NK-92 treated with Interleukin-12 subunit alpha and Interleukin-12 subunit beta, amount 100 ng/mL, for 24 hours (cell line): ENCODE measurements at regions not wholly inside any gene's neighbourhood (a gene's known extent, or its start where the extent isn't known, plus 50 kb on each side); places are given as distances from the start of the nearest gene placed in this dataset.
"Not testable (repeated sequence)": the region's sequence is repeated elsewhere in the genome, so short reads cannot be mapped to it uniquely, and the experiment has no call there.

Experiments used
- DNase-seq: peaks from one replicate; lab custom pipeline; 2025; lab: John Stamatoyannopoulos, UW

DNA sequence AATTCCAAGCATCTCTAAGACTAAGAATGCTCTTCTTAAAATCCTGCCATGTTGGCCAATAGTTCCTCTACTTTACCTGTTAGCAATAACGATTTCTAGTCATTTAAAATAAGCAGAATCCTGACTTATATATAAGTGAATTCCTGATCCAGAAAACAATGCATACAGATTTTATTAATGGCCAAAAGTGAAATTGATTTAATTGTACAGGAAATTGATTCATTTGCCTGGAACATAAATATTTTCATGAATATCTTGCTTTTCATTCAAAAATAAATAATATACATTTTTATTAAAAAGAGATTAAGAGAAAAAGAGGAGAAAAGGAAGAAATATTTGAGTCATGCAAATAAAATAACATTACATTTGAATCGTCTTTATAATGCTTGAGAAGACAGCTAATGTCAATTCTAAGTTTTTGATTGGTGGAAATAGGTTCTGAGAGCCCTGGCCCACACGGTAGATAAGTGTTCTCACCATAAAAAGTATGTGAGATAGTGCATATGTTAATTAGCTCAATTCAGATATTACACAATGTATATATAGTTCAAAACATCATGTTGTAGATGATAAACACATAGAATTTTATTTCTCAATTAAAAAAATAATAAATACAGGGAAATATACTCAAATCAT lies 323.2 kb upstream of the MIR17HG start:
- DNase-seq = no peak

DNA sequence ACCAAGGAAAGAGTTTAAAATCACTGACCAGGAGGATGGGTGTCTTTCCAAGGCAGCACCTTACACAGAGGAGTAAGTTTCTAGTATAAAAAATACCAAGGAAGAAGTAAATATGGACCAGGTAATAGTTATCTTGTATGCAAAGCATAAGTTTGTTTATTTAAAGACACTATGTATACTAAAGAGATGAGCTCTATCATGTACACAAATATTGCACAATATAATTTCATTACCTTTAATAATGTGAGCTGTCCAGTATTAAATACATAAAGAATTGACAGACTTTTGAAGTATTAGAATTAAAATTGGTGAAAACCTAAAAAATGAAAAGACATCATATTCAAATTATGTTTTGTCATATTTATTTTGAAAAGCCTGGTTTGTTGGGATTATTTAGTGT lies 322.0 kb upstream of the MIR17HG start:
- no peak for DNase-seq

- DNase-seq = no peak
Observed at GRCh38 chr13:91031508-91031907, 316.0 kb upstream of the MIR17HG start.

GRCh38 chr13:91032104-91032503 lies 315.4 kb upstream of the MIR17HG start:
- no peak for DNase-seq

DNA sequence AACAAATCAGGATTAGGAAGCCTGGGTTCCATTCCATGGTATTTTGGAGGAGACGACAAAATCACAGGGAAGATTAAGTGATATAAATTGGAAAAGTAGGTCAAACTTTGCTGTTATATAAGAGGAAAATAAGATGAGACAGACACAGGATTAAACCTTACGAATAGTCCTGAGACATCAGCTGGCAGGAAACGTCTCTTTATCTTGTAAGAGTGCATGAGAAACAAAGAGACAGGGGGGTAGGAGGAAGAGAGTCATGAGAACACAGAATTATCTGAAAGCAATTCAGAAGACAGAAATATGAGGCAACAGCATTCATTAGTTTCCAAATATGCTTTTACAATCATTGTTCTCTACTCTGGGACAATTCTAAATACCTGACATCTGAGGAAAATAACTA lies 310.6 kb upstream of the MIR17HG start:
- DNase-seq = no peak

GRCh38 chr13:91042870-91043269 lies 304.6 kb upstream of the MIR17HG start:
- no peak for DNase-seq

GRCh38 chr13:91045351-91046034 lies 302.0 kb upstream of the MIR17HG start:
- DNase-seq = no peak

- DNase-seq = no peak
Observed at GRCh38 chr13:91046715-91047327, 300.7 kb upstream of the MIR17HG start.

GRCh38 chr13:91050970-91051369 lies 296.5 kb upstream of the MIR17HG start:
- no peak for DNase-seq

DNA sequence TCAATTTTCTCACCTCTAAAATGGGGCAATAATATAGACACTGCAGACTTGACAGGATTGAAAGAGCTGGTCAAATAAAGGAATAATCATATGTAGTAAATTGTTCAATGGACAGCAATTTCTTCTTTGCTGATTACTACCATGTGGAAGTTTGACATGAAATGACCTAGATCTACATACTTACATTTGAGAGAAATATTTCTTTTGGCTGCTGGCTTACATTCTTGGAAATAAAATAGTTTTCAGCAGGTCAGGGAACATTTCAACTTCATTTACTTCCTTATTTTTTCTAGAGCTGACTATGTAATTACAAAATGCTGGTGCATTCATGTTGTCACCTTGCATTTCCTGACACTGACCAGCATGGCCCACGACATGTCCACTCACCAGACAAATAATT lies 294.6 kb upstream of the MIR17HG start:
- DNase-seq = no peak

GRCh38 chr13:91053318-91054065 lies 294.0 kb upstream of the MIR17HG start:
- DNase-seq = no peak

- no peak for DNase-seq
Observed at GRCh38 chr13:91054902-91055301, 292.6 kb upstream of the MIR17HG start.

DNA sequence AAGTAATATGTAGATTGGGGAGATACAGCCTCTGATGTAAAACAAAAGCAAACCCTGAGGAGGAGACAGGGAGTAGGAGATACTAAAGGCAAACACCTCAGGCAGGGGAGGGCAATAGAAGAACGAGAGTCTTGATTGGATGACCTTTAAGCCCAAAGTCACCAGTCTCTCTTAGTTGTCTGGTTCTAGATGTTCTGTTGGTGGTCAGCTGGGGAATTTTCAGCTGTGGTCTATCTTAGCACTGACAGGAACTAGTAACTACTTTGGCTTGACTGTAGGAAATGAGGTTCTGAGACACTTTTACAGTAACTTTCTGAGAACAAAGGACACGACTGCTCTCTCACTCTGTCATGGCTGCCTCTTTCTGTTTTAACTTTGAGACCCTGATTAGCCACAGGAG lies 290.7 kb upstream of the MIR17HG start:
- no peak for DNase-seq

GRCh38 chr13:91057507-91057906 lies 290.0 kb upstream of the MIR17HG start:
- not testable (repeated sequence) for DNase-seq

DNA sequence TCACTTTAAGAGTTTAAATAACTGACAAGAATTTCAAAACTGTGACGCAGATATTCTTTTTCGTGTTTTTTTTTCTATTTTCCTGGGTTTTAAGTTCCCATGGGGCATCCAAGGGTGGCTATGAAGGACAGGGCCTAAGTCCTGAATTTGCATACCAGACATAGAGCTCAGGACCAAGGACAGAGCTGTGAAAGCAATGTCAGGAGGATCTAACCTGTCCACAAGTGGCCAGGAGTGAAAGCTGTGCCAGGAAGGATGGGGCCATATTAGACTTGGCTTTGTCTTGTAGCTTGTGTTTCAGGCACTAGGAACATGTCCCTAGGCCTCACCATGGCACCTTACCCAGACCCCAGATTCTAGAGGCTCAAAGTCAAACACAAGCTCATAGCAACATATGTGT lies 289.4 kb upstream of the MIR17HG start:
- DNase-seq = no peak

- DNase-seq = no peak
Observed at GRCh38 chr13:91058919-91059318, 288.6 kb upstream of the MIR17HG start.

- no peak for DNase-seq
Observed at GRCh38 chr13:91066745-91067144, 280.7 kb upstream of the MIR17HG start.

DNA sequence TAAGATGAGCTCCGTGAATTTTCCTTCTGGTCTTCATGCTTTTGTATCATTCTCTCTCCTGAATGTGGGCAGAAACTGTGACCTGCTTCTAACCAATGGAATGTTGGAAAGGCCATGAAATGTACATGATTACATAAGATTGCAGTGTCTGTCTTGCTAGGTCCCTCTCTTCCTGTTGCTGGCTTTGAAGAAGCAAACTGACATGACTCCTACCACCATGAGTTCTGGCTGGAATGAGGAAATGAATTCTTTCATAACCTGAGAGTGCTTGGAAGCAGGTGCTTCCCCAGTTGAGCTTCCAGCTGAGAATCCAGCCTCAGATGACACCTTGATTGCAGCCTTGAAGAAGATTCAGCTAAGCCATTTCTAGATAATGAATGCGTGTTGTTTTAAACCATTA lies 275.0 kb upstream of the MIR17HG start:
- DNase-seq = no peak

DNA sequence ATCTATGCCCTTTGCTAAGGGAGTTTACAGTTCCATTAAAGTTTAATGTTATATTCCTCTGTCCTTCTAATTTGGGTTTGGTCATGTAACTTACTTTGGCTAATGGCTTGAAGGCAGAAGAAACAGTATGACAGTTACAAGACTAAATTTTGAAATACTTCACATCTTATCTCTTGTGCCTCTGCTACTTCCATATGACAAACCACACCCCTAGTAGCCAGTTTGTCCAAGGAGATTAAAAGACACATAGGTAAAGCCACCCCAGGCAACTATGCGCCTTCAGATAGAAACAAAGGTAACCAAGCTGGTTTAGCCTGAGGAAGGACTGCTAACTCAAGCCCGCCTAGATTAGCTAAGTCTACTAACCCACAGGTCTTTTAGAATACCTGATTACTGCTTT lies 273.4 kb upstream of the MIR17HG start:
- no peak for DNase-seq

DNA sequence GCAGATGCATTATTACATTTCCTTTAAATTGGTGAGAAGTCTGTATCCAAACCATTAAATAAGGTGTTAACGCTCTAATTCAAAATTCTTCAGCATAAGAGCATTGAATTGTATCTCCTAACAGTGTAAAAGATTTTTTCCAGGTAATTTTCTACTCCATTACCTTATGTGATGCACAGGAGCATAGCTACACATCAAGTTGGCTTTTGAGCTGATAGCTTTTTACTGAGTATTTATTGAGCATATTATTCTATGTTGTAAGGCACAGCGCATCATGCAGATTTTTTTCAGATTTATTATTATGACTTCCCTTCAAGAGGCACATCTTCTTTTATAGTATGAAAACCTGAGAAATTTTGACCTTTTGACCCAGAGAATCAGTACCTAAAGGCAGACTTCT lies 270.7 kb upstream of the MIR17HG start:
- no peak for DNase-seq

- DNase-seq = no peak
Observed at GRCh38 chr13:91078093-91078679, 269.3 kb upstream of the MIR17HG start.

DNA sequence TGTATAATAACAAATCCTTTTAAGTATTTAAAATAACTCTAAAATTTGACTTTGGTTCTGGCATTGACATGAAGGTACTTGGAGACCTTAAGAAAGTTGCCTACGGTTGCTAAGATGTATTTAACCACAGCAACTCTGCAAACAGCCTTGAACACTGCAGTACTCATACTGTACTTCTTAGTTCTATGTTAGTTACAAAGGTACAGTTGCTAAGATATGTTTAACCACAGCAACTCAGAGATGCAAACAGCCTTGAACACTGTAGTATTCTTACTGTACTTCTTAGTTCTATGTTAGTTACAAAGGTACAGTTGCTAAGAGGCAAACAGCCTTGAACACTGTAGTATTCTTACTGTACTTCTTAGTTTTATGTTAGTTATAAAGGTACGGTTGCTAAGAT lies 268.3 kb upstream of the MIR17HG start:
- DNase-seq = no peak

DNA sequence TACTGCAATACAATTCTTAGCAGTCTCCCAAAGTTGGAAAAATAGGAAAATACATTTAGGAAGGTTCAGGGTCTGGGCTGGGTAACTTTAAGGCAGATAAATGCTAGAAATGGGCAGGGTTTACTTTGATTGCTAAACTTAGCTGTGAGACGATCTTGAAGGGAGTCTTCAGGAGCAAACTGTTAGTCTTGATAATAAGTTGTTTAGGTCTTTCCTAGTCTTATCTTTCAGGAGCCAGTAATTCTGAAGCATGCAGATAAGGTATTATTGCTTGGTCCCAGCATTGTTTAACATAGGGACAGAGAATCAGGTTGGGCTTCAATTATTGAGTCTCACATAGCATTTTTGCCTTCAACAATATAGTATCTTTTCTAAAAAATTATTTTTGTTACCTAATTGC lies 262.4 kb upstream of the MIR17HG start:
- no peak for DNase-seq
